Bronchial epithelial cell (primary cell): ENCODE measurements at regions not wholly inside any gene's neighbourhood (a gene's known extent, or its start where the extent isn't known, plus 50 kb on each side); places are given as distances from the start of the nearest gene placed in this dataset.
"Not testable (repeated sequence)": the region's sequence is repeated elsewhere in the genome, so short reads cannot be mapped to it uniquely, and the experiment has no call there.

Source experiments
- DNase-seq: peaks from one replicate; pipeline ENCODE4 v3.0.0-alpha.2; 2010; ENCODE audit warnings: low read depth
- FAIRE-seq: peaks from 2 replicates; lab custom pipeline; 2011; peaks lifted over from hg19 to GRCh38; lab: Jason Lieb, UNC
- H3K27me3 ChIP-seq: 2 replicates; pipeline ENCODE4 v1.5.1; 2011; ENCODE audit warnings: low read length; ENCODE audit not compliant: control insufficient read depth, insufficient read depth
- H3K36me3 ChIP-seq: 2 replicates; pipeline ENCODE4 v1.5.1; 2011; ENCODE audit warnings: low read length; ENCODE audit not compliant: control insufficient read depth, insufficient read depth
- H3K4me3 ChIP-seq: 2 replicates; pipeline ENCODE4 v1.5.1; 2011; ENCODE audit warnings: mild to moderate bottlenecking, low read depth, low read length, control low read depth
- TF ChIP-seq, protein P1 (sequence below): IDR thresholded peaks from 2 replicates; pipeline ENCODE4 v1.5.1; 2011; ENCODE audit warnings: mild to moderate bottlenecking, moderate library complexity, low read length, control low read depth, inconsistent platforms; ENCODE audit not compliant: insufficient read depth, severe bottlenecking

DNA sequence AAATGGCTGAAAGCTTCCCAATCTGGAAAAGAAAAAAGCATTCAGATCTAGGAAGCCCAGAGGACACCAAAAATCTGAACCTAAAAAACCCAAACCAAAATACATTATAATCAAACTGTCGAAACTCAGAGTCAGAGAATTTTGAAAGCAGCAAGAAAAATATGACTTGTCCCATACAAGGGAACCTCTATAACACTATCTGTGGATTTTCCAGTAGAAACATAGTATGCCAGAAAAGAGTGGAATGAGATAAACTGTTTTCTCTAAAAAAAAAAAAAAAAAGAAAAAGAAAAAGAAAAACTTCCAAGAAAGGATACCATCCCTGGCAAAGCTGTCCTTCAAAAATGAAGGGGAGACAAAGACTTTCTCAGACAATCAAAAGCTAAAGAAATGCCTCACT, 179.0 kb downstream of the POM121L12 start:
- no peak for FAIRE-seq
- Histone ChIP-seq H3K27me3 (peaks cover 2% of the 10 kb centered on the region), H3K4me3 (no peak overlapping the region), H3K36me3 (no peaks in the 10 kb centered on the region)
- TF ChIP-seq, protein P1, sequence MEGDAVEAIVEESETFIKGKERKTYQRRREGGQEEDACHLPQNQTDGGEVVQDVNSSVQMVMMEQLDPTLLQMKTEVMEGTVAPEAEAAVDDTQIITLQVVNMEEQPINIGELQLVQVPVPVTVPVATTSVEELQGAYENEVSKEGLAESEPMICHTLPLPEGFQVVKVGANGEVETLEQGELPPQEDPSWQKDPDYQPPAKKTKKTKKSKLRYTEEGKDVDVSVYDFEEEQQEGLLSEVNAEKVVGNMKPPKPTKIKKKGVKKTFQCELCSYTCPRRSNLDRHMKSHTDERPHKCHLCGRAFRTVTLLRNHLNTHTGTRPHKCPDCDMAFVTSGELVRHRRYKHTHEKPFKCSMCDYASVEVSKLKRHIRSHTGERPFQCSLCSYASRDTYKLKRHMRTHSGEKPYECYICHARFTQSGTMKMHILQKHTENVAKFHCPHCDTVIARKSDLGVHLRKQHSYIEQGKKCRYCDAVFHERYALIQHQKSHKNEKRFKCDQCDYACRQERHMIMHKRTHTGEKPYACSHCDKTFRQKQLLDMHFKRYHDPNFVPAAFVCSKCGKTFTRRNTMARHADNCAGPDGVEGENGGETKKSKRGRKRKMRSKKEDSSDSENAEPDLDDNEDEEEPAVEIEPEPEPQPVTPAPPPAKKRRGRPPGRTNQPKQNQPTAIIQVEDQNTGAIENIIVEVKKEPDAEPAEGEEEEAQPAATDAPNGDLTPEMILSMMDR = no peak
- no peak for DNase-seq

DNA sequence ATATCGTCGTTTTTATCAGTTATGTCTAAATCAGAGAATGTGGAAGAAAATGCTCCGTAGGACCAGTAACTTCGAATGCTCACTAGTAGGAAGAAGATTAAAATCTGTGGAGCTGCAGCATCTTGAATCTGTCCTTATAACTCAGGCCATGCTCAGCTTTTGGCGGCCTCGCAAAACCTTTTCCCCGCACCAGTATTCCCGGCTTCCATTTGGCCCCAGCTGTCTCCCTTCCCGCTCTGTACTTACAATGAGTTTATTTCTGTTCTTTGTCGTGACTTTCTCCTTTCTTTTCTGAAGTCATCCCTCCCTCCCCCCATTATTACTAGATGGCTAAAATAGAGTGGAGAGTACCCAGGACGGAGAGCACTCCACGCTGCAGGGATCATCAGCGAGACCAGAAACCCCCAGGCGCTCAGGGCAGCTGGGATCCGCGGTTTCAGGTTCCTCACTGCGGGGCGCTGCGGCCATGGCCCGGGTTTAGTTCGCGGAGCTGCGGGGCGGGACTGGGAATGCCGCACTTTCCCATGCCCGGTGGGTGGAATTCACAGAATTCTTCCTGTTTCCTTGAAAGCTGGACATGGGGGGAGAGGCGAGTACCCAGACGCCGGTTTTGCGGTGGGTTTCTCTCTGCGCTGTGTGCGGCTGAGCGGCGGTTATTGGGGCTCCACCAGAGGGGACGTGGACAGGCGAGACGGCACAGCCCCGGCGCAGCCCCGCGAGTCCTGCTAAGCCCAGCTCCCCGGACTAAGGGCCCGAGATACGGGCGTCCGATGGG, 183.5 kb downstream of the POM121L12 start:
- Histone ChIP-seq H3K36me3 (no peaks in the 10 kb centered on the region), H3K4me3 (no peak overlapping the region), H3K27me3 (peaks cover 2% of the 10 kb centered on the region)
- DNase-seq (no peak), FAIRE-seq (no peak)
- TF ChIP-seq, protein P1 = no peak

DNA sequence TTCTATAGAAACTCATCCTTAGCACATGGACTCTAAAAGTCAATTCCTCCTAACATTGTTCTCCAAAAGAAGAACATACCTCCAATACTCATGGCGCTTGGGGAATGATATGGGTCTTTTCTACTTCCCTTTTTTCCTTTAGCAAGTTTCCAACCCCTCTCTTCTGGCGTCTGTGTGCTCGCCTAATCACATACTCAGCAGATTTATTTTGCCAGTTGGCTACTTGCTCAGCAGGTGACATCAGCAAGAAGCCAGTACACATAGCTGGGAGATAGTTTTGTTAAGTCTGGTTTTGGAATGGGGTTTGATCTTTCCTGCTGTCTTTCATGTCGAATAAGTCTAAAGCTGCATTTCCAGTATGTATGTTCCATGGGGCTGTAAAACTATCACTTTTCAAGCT, 193.8 kb downstream of the POM121L12 start:
- Histone ChIP-seq H3K27me3 (no peaks in the 10 kb centered on the region), H3K36me3 (no peaks in the 10 kb centered on the region), H3K4me3 (no peak overlapping the region)
- TF ChIP-seq, protein P1 = no peak
- FAIRE-seq = no peak
- DNase-seq = no peak

DNA sequence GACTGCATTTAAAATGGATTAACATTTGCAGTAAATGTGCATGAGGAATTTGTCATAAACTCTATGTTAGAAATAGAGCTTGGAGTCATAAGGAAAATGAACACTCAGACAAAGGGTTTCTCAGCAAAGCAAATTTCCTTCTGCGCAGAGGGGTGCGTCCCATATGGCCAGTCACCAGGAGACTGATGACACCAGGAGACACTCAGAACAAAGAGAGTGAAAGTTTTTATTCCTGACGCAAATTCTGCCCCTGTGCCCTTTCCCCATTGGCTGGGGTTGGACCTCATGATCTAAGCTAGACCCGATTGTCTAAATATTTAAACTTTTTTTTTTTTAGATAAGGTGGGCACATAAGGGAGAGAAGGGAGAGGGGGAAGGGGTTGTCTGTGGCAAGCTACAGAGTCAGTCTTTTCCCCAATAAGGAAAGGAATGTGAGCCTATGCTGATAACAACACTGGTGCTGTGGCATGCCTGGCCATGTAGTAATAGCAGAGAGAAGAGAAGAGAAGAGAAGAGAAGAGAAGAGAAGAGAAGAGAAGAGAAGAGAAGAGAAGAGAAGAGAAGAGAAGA, 202.0 kb downstream of the POM121L12 start:
- H3K36me3 ChIP-seq = no peaks in the 10 kb centered on the region
- DNase-seq = no peak
- TF ChIP-seq, protein P1 = no peak
- no peak overlapping the region for H3K4me3 ChIP-seq
- no peaks in the 10 kb centered on the region for H3K27me3 ChIP-seq
- no peak for FAIRE-seq

DNA sequence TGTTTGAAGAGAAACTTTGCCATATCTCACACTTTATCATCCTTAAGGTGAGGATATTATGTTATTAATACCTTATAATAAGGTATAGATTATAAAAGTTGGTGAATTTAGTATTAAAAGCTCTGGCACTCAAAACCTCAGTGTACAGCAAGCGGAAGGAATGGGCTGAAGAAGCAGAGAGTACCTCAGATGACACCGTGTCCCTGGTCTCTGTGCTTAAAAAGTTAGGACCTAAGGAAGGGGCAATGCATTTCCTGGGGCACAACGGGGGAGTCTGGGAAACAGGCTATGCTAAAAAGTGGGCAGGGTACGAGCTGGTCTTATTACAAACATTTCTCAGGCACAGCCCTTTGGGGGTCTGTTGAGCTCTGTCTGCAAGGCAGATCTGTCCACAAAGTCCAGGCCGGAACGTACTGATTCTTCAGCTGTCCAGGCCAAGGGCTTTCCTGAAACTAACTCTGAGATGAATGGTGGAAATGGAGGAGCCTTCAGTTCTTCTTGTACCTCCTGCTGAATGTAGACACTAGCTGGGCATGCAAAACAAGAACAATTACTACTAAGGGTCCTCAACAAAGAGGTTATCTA, 202.7 kb downstream of the POM121L12 start:
- Histone ChIP-seq H3K27me3 (no peaks in the 10 kb centered on the region), H3K4me3 (no peak overlapping the region), H3K36me3 (no peaks in the 10 kb centered on the region)
- TF ChIP-seq, protein P1 = no peak
- FAIRE-seq = no peak
- DNase-seq = no peak

DNA sequence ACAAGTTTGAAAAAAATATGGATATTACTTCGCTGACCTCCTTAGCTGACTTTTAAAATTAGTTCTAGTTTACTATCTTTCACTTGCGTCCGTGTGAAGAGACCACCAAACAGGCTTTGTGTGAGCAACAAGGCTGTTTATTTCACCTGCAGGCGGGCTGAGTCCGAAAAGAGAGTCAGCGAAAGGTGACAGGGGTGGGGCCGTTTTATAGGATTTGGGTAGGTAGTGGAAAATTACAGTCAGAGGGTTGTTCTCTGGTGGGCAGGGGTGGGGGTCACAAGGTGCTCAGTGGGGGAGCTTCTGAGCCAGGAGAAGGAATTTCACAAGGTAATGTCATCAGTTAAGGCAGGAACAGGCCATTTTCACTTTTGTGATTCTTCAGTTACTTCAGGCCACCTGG, 203.7 kb downstream of the POM121L12 start:
- DNase-seq, H3K27me3 ChIP-seq, FAIRE-seq, H3K4me3 ChIP-seq, H3K36me3 ChIP-seq: not testable (repeated sequence)
